BE2C (cell line): ENCODE measurements at regions not wholly inside any gene's neighbourhood (a gene's known extent, or its start where the extent isn't known, plus 50 kb on each side); places are given as distances from the start of the nearest gene placed in this dataset.
A peak's percentile ranks its signal among the peaks of the same experiment; 100 is the strongest.

ENCODE experiments used
- DNase-seq: peaks from one replicate; pipeline ENCODE4 v3.0.0-alpha.2; 2020
- H3K27me3 ChIP-seq: fragments of 250-450 bp; sonication (Bioruptor Pico); 2 replicates; pipeline ENCODE4 v1.5.1; 2020; ENCODE audit warnings: mild to moderate bottlenecking
- H3K36me3 ChIP-seq: fragments of 250-450 bp; sonication (Bioruptor Pico); 2 replicates; pipeline ENCODE4 v1.5.1; 2020; ENCODE audit warnings: mild to moderate bottlenecking
- H3K4me1 ChIP-seq: fragments of 250-450 bp; sonication (Bioruptor Pico); 2 replicates; pipeline ENCODE4 v1.5.1; 2020
- H3K4me3 ChIP-seq: 2 replicates; pipeline ENCODE4 v1.5.1; 2011; ENCODE audit warnings: low read depth, low read length
- H3K9me3 ChIP-seq: fragments of 250-450 bp; sonication (Bioruptor Pico); 2 replicates; pipeline ENCODE4 v1.5.1; 2020
- TF ChIP-seq, protein P1 (sequence below): IDR thresholded peaks from 2 replicates; pipeline ENCODE4 v1.5.1; 2012; ENCODE audit warnings: mild to moderate bottlenecking, low read depth, low read length

DNA sequence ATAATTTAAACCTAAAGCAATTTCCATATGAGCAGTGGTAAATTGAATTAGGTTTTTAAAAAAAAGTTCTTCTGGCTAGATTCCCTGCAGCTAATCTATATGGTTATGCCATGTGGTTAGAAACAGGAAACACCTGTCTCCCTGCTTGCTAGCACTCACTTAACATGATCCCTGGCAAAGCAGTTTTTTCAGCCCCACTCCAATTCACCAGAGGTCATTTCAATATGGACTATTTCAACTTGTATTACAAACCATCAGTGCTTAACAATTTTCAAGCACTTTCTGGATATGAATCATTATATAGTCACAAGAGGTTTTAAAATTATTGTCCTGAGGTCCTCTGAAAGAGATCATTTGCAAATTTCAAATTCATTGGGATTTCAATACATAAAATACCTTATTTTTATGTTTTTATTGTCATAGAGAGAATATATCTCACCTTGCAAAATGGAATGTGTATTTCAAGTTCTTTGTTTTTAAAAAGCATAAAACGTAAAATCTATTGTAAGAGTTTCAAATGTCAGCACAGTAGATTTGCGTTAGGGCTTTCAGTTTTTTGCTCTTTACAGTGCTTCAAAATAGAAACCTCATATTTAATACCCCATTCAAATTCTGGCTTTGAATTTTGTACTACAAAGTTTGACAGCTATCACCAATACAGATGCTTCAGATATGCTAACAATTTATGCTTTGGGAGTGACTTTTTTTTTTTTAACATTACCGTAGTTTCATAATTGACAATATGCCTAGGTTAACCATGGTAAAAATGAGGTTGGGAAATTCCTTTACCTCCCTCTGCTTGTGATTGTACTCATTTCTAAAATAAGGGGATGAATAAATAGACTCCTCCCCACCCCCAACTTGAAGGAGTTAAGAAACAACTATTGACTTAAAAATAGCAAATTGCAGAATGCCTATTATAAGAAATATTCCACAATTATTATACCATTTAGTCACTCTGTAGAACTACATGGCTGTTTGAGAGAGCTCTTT is 117.5 kb upstream of the HGF start:
- H3K36me3 ChIP-seq, result no peaks in the 10 kb centered on the region
- no peak overlapping the region for H3K4me3 ChIP-seq
- peaks cover 17% of the 10 kb centered on the region for H3K4me1 ChIP-seq
- DNase-seq, result peak; percentile 63
- no peaks in the 10 kb centered on the region for H3K9me3 ChIP-seq
- H3K27me3 ChIP-seq, result no peaks in the 10 kb centered on the region
- TF ChIP-seq, protein P1, sequence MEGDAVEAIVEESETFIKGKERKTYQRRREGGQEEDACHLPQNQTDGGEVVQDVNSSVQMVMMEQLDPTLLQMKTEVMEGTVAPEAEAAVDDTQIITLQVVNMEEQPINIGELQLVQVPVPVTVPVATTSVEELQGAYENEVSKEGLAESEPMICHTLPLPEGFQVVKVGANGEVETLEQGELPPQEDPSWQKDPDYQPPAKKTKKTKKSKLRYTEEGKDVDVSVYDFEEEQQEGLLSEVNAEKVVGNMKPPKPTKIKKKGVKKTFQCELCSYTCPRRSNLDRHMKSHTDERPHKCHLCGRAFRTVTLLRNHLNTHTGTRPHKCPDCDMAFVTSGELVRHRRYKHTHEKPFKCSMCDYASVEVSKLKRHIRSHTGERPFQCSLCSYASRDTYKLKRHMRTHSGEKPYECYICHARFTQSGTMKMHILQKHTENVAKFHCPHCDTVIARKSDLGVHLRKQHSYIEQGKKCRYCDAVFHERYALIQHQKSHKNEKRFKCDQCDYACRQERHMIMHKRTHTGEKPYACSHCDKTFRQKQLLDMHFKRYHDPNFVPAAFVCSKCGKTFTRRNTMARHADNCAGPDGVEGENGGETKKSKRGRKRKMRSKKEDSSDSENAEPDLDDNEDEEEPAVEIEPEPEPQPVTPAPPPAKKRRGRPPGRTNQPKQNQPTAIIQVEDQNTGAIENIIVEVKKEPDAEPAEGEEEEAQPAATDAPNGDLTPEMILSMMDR, result no peak

- H3K9me3 ChIP-seq, result no peaks in the 10 kb centered on the region
- peaks cover 11% of the 10 kb centered on the region for H3K4me1 ChIP-seq
- no peak overlapping the region for H3K4me3 ChIP-seq
- H3K36me3 ChIP-seq, result no peaks in the 10 kb centered on the region
- DNase-seq, result peak; percentile 49
- no peaks in the 10 kb centered on the region for H3K27me3 ChIP-seq
- TF ChIP-seq, protein P1, result no peak
Measured at GRCh38 chr7:81886211-81886764, 116.4 kb upstream of the HGF start.

GRCh38 chr7:81884817-81885216 is 115.0 kb upstream of the HGF start:
- TF ChIP-seq, protein P1, result no peak
- DNase-seq, result no peak
- no peak overlapping the region for H3K4me3 ChIP-seq
- H3K36me3 ChIP-seq, result no peaks in the 10 kb centered on the region
- H3K27me3 ChIP-seq, result no peaks in the 10 kb centered on the region
- H3K4me1 ChIP-seq, result peaks cover 11% of the 10 kb centered on the region
- H3K9me3 ChIP-seq, result no peaks in the 10 kb centered on the region

GRCh38 chr7:81883801-81884393 is 114.0 kb upstream of the HGF start:
- Histone ChIP-seq H3K4me3 (no peak overlapping the region), H3K4me1 (peaks cover 11% of the 10 kb centered on the region), H3K27me3 (no peaks in the 10 kb centered on the region), H3K36me3 (no peaks in the 10 kb centered on the region), H3K9me3 (no peaks in the 10 kb centered on the region)
- TF ChIP-seq, protein P1, result no peak
- DNase-seq, result no peak

DNA sequence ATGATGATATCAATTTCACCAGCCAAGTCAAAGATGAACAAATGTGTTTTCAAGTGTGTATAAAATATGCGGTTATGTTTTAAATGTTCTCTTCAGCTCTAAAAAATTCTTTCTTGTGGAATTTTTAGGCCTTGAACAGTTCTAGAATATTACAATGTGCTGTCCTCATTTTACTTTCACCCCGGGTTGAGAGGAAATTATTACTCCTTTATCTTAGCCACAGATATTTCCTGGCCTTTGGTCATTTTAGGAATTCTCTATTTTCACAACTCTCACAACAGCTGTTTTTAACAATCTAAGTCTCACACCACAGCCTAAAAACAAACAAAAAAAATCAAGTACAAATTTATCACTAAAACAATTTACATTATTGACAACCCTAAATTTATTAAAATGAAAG is 112.2 kb upstream of the HGF start:
- Histone ChIP-seq H3K9me3 (no peaks in the 10 kb centered on the region), H3K36me3 (no peaks in the 10 kb centered on the region), H3K4me1 (peaks cover 11% of the 10 kb centered on the region), H3K4me3 (no peak overlapping the region), H3K27me3 (no peaks in the 10 kb centered on the region)
- no peak for DNase-seq
- TF ChIP-seq, protein P1, result no peak
